Right cardiac atrium (tissue), 5 donors: ENCODE measurements at regions not wholly inside any gene's neighbourhood (a gene's known extent, or its start where the extent isn't known, plus 50 kb on each side); places are given as distances from the start of the nearest gene placed in this dataset.

Experiments used
- ATAC-seq, 2 donors: fragments of 200-7000 bp; cut with Tn5 transposase; one replicate each; pipeline versions ENCODE4 v1.8.0 to v1.9.1; 2020; ENCODE audit warnings: moderate library complexity in 2 of 2, mild to moderate bottlenecking in 1 of 2
- DNase-seq, 3 donors: peaks; one replicate each; pipeline ENCODE4 v3.0.0-alpha.2; 2020
- H3K27ac ChIP-seq: one replicate; pipeline ENCODE4 v1.5.1; 2013; ENCODE audit warnings: mild to moderate bottlenecking, low read length, control low read depth, moderate library complexity
- H3K27me3 ChIP-seq: one replicate; pipeline ENCODE4 v1.6.1; 2013; ENCODE audit not compliant: control insufficient read depth, insufficient read depth
- H3K4me1 ChIP-seq: one replicate; pipeline ENCODE4 v1.6.1; 2013; ENCODE audit warnings: low read length; ENCODE audit not compliant: control insufficient read depth, insufficient read depth
- H3K4me3 ChIP-seq: one replicate; pipeline ENCODE4 v1.5.1; 2013; ENCODE audit warnings: low read length, control low read depth
- H3K9me3 ChIP-seq: one replicate; pipeline ENCODE4 v1.6.1; 2013; ENCODE audit warnings: low read length; ENCODE audit not compliant: control insufficient read depth
- WGBS: extraction: QIAGEN DNeasy Blood & Tissue Kit; methylation state at CpG from one replicate; pipeline ENCODE4 v1.1.7; 2013; 5-methylcytosine and 5-hydroxymethylcytosine counted together
- intact Hi-C, 4 donors: fragments of 100-400 bp; cut with DNase I; formaldehyde crosslinking; loops; one replicate each; pipeline versions ENCODE4 v1.11.0 to v1.14.0; 2022 to 2023
- donor health status: healthy with polysubstance abuse.
- donor health status: DM: no; HTN: yes; CAD: no.
- donor health status: DM: no; HTN: no; CAD: no.
- donor health status: DM: no; HTN: yes; CAD: no; lungs with severe emphysema.
- donor health status: DM: yes; HTN: yes; CAD: no.

DNA sequence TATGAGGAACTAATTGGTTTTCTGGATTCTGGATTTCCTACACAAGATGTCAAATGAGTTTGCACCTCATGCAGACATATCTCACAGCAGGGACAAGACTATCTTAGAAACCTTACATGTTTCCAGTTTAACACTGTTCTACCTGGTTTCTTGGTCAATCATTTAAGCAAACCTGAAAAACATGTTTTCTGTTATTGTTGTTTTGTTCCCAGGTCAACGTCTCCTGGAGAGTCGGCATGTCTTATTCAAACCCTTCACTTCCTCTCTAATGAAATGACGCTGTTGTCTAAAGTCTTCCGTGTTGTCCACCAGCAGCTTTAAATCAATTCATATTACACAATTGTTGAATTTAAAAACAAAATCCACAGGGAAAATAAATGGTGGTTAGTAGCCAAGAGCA is 150.9 kb downstream of the CNTN3 start:
- Histone ChIP-seq H3K4me3 (no peak overlapping the region), H3K27me3 (no peaks in the 10 kb centered on the region), H3K4me1 (no peaks in the 10 kb centered on the region), H3K9me3 (no peaks in the 10 kb centered on the region), H3K27ac (no peak overlapping the region)
- DNase-seq = no peak
- intact Hi-C loops = no loop called here
- ATAC-seq = no peak
- WGBS = 83% methylated on average over 4 of the region's 4 CpGs

DNA sequence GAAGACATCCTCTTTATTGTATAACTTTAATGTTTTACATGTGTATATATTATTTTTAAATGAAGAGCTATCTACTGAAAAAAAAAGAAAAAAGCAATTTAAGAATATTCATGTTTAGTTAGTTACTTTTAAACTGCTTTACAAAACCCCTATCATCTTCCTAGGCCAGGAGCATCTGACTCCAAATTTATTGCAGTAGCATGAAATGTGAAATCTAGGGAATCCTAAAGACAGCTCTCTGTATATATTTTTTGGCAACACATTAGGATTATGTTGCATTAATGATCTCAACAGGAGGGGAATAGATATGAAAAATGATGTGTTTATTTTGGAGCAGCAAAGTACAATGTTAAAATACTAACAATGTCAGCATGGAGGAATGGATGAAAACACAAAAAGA is 158.3 kb downstream of the CNTN3 start:
- intact Hi-C loops = no loop called here
- Histone ChIP-seq H3K9me3 (no peaks in the 10 kb centered on the region), H3K4me1 (no peaks in the 10 kb centered on the region), H3K4me3 (no peak overlapping the region), H3K27me3 (no peaks in the 10 kb centered on the region), H3K27ac (no peak overlapping the region)
- ATAC-seq (no peak), DNase-seq (no peak)

DNA sequence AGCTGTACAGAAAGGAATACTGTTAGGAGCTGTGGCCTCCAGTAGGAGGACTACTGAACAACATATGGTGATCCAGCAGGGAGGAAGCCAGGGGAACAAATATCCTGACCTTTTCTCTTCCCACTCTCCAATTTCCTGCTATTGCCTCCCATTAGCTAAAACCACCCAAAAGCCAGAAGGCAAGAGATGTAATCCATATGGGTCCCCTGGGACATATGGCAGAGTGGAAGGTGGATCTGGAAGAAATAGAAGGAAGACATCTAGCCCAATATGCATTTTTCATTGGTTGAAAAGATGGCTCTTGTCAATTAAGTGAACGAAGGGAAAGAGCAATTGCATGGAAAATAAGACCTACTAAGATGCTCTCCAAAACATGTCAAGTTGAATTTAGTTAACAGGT is 167.2 kb downstream of the CNTN3 start:
- no peak for ATAC-seq
- no peak for DNase-seq
- Histone ChIP-seq H3K27me3 (no peaks in the 10 kb centered on the region), H3K4me1 (no peaks in the 10 kb centered on the region), H3K27ac (no peak overlapping the region), H3K4me3 (no peak overlapping the region), H3K9me3 (no peaks in the 10 kb centered on the region)
- intact Hi-C loops = no loop called here
- 71% methylated on average over 1 of the region's 1 CpG for WGBS

DNA sequence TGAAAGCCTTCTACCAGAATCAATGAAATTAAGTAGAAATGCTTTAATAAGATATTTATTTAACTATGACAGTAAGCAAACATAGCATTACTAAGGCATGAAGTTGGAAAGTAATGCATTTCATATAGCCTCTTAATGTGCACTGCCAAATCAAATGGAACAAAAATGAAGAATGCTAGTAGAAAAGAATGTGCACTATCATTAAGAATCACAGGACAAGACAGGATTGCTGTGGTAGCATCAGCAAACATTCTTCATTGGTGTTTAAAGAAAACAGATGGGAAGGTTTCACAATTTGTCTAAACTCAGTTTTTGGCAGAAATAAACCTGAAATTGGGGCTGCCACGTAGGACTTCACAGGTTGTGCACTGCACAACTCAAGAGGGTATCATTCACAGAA is 168.9 kb downstream of the CNTN3 start:
- no peak for ATAC-seq
- intact Hi-C loops = no loop called here
- H3K27me3 ChIP-seq = no peaks in the 10 kb centered on the region

DNA sequence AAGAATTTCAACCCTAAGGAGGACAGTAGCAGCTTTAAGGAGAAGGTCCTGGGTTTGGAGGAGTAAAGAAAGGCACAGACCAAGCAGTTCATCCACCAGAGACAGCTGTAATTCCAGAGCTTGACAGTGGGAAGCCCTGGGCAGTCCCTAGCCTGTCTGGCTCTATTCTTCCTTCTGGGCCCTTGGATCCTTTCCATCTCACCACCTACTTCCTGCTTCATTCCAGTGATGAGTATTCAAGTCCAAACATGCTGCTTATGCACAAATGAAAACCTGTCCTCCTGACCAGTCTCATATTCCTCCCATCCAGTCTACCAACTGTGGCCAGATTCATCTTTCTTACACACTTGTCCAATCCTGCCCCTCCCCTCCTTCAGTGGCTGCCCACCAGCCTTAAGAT is 171.4 kb downstream of the CNTN3 start:
- intact Hi-C loops = no loop called here
- DNase-seq = no peak
- no peaks in the 10 kb centered on the region for H3K27me3 ChIP-seq
- H3K27ac ChIP-seq = no peak overlapping the region
- no peak overlapping the region for H3K4me3 ChIP-seq
- no peaks in the 10 kb centered on the region for H3K9me3 ChIP-seq
- H3K4me1 ChIP-seq = no peaks in the 10 kb centered on the region
- no peak for ATAC-seq

More for the DNA sequence above, 168.9 kb downstream of the CNTN3 start:
- Histone ChIP-seq H3K27ac (no peak overlapping the region), H3K4me3 (no peak overlapping the region), H3K4me1 (no peaks in the 10 kb centered on the region), H3K9me3 (no peaks in the 10 kb centered on the region)
- 60% methylated on average over 1 of the region's 1 CpG for WGBS
- DNase-seq = no peak

DNA sequence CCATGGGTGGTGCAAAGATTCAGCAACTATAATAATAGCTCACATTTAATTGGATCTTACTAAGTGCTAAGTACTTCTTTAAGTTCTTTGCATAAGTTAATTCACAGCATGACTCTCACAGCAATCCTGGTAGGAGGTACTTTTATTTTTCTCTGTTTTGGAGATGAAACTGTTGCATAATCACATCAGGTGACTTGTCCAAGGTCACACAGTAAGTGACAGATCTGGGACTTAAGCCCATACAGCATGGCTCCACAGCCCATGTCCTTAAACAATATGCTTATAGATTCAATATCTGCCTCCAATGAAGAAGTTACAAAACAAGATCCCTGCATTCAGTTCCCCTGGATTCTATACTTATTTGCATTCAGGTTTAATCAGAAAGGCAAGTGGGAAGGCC is 171.8 kb downstream of the CNTN3 start:
- Histone ChIP-seq H3K27ac (no peak overlapping the region), H3K4me3 (no peak overlapping the region), H3K27me3 (no peaks in the 10 kb centered on the region), H3K4me1 (no peaks in the 10 kb centered on the region), H3K9me3 (no peaks in the 10 kb centered on the region)
- ATAC-seq = no peak
- intact Hi-C loops = no loop called here
- DNase-seq = no peak

DNA sequence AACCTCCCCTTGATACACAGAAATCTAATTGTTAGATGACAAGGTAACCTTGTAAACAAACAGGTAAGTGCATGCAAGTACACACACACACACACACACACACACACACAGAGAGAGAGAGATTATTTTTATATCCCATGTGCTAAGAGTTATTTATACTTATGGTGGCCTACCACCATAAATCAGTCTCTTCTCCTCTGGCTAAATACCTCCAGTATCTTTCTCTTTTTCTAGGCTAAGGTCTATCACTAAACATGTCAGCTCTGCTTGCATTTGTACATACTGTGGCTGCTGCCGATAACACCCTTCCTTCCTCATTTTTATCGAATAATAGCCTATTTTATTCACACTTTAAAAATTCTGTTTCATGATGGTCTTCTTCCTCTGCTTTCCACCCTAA is 172.4 kb downstream of the CNTN3 start:
- intact Hi-C loops = no loop called here
- DNase-seq (no peak), ATAC-seq (no peak)
- H3K27me3 ChIP-seq = no peaks in the 10 kb centered on the region
- H3K9me3 ChIP-seq = no peaks in the 10 kb centered on the region
- H3K4me1 ChIP-seq = no peaks in the 10 kb centered on the region
- no peak overlapping the region for H3K4me3 ChIP-seq
- WGBS = 67% methylated on average over 2 of the region's 2 CpGs
- H3K27ac ChIP-seq = no peak overlapping the region

DNA sequence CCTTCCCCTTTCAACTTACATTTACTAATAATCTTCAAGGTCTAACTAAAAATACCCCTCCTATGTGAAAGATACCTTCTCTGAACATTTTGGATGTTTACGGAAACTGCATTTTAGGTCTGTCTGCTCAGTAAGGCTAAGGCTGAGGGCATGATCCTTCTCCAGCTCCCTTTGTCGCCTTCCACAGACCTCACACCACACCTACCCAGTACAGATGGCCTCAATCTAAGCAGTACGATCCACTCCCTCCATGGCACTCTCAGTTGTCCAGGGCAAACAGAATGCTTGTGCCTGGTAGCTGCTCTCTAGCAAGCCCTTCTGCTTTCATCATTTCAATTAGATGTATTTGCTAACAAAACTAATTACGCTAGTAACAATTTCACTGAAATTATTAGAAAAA is 178.3 kb downstream of the CNTN3 start:
- DNase-seq (no peak), ATAC-seq (no peak)
- Histone ChIP-seq H3K27me3 (no peaks in the 10 kb centered on the region), H3K4me1 (no peaks in the 10 kb centered on the region), H3K4me3 (no peak overlapping the region), H3K9me3 (no peaks in the 10 kb centered on the region), H3K27ac (no peak overlapping the region)
- intact Hi-C loops = no loop called here
- WGBS = 82% methylated on average over 4 of the region's 4 CpGs

DNA sequence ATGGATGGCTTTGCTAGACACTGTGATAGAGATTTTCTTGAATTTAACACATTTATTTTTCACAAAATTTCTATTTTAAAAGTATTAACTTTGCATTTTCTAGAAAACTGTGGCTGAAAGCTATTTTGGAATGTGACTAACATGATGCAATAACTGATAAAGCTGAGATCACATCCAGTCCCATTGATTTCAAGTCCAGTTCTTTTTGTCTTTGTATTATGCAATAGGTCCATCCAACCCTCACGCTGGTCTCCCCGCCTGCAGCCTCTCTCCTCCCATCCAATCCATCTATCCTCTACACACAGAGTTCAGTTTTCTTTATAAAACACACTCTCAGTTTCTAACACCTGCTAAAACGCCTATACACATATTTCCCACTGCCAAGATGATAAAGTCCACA is 178.8 kb downstream of the CNTN3 start:
- H3K27me3 ChIP-seq = no peaks in the 10 kb centered on the region
- no peak overlapping the region for H3K27ac ChIP-seq
- H3K4me1 ChIP-seq = no peaks in the 10 kb centered on the region
- ATAC-seq = no peak
- H3K9me3 ChIP-seq = no peaks in the 10 kb centered on the region
- H3K4me3 ChIP-seq = no peak overlapping the region
- DNase-seq = no peak
- 66% methylated on average over 3 of the region's 3 CpGs for WGBS
- intact Hi-C loops = no loop called here

DNA sequence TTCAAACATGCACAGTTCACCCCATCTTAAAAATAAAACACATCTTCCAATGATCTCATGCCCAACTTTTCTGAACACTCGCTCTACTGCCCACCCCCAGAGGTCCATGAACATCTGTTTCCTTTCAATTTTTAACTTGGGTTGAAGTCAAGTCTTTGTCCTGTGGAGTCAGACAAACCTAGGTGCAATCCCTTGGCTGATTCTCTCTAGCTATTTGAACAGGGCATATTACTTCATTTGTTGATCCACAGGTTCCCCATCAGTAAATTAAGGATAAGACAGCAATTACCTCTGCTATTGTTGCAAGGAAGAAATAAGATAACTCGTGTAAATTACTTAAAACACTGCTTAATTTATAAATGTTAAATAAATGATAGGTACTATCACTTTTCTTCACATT is 180.1 kb downstream of the CNTN3 start:
- 50% methylated on average over 2 of the region's 2 CpGs for WGBS
- H3K27me3 ChIP-seq = no peaks in the 10 kb centered on the region
- DNase-seq = no peak

DNA sequence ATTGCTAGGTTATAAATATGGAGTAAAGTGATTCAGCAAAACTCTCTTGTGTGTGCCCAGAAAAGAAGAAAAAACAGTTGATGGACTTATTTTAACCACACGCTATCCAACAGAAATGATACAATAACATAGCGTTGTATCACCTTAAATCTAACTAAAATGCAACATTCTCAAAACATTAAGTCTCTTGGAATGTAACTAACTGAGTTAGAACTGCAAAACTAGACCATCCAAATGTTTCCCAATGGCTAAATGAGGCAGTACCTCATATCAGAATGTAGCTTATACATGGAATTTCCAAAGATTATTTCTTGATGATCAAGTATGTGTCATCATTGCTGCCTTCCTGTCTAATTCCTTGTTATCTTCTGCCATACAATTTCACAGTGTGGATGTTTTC is 187.9 kb downstream of the CNTN3 start:
- WGBS = 88% methylated on average over 2 of the region's 2 CpGs
- Histone ChIP-seq H3K9me3 (no peaks in the 10 kb centered on the region), H3K4me3 (no peak overlapping the region), H3K27me3 (no peaks in the 10 kb centered on the region), H3K4me1 (no peaks in the 10 kb centered on the region), H3K27ac (no peak overlapping the region)
- intact Hi-C loops = no loop called here
- DNase-seq (no peak), ATAC-seq (no peak)

More for the DNA sequence above, 180.1 kb downstream of the CNTN3 start:
- Histone ChIP-seq H3K9me3 (no peaks in the 10 kb centered on the region), H3K4me1 (no peaks in the 10 kb centered on the region), H3K27ac (no peak overlapping the region), H3K4me3 (no peak overlapping the region)
- ATAC-seq = no peak
- intact Hi-C loops = no loop called here

DNA sequence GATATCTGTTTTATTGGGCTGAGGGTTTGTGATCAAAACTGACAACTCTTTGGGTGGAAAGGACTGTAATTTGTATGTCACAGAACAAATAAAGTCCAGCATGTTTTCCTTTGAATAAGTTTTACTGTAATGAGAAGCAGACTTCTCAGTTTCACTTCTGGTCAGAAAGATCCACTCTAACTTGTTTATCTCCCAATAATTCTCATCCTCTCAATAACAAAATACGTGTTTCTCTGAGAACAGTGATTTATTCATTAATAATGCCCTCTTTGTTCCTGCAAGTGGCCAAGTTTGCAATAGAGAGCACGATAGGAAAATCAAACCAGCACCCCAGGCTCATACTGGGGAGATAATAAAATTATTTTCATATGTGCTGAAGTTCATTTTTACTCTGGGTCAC is 190.6 kb downstream of the CNTN3 start:
- Histone ChIP-seq H3K4me3 (no peak overlapping the region), H3K4me1 (no peaks in the 10 kb centered on the region), H3K27ac (no peak overlapping the region), H3K27me3 (no peaks in the 10 kb centered on the region), H3K9me3 (no peaks in the 10 kb centered on the region)
- 68% methylated on average over 2 of the region's 2 CpGs for WGBS
- intact Hi-C loops = no loop called here
- DNase-seq = no peak
- ATAC-seq = no peak
